ENCODE measurements at regions not wholly inside any gene's neighbourhood (a gene's known extent, or its start where the extent isn't known, plus 50 kb on each side); places are given as distances from the start of the nearest gene placed in this dataset.
A peak's percentile ranks its signal among the peaks of the same experiment; 100 is the strongest.

- Histone ChIP-seq H3K27me3 (ENCODE audit: insufficient read depth, low read length) (no peaks in the 10 kb centered on the region), H3K4me1 (ENCODE audit: insufficient read depth, low read length) (peaks cover 2% of the 10 kb centered on the region), H3K36me3 (ENCODE audit: insufficient read depth, low read length) (no peaks in the 10 kb centered on the region), H3K4me3 (ENCODE audit: low read length) (no peak overlapping the region), H3K9me3 (ENCODE audit: low read length) (no peaks in the 10 kb centered on the region), H2AFZ (ENCODE audit: low read depth, low read length) (no peak overlapping the region)
Observed at GRCh38 chr17:77317091-77317750, 176.5 kb downstream of the SEC14L1 start.

- peaks cover 6% of the 10 kb centered on the region for H3K4me1 ChIP-seq (ENCODE audit: insufficient read depth, low read length)
- H3K9me3 ChIP-seq (ENCODE audit: low read length) = no peaks in the 10 kb centered on the region
- no peak overlapping the region for H2AFZ ChIP-seq (ENCODE audit: low read depth, low read length)
- H3K27me3 ChIP-seq (ENCODE audit: insufficient read depth, low read length) = no peaks in the 10 kb centered on the region
- H3K4me3 ChIP-seq (ENCODE audit: low read length) = no peak overlapping the region
- no peaks in the 10 kb centered on the region for H3K36me3 ChIP-seq (ENCODE audit: insufficient read depth, low read length)
Observed at GRCh38 chr17:77318021-77318420, 177.3 kb downstream of the SEC14L1 start.

- Histone ChIP-seq H3K4me1 (ENCODE audit: insufficient read depth, low read length) (peaks cover 8% of the 10 kb centered on the region), H2AFZ (ENCODE audit: low read depth, low read length) (no peak overlapping the region), H3K36me3 (ENCODE audit: insufficient read depth, low read length) (no peaks in the 10 kb centered on the region), H3K4me3 (ENCODE audit: low read length) (no peak overlapping the region), H3K27me3 (ENCODE audit: insufficient read depth, low read length) (no peaks in the 10 kb centered on the region), H3K9me3 (ENCODE audit: low read length) (no peaks in the 10 kb centered on the region)
Observed at GRCh38 chr17:77318491-77319210, 177.9 kb downstream of the SEC14L1 start.

DNA sequence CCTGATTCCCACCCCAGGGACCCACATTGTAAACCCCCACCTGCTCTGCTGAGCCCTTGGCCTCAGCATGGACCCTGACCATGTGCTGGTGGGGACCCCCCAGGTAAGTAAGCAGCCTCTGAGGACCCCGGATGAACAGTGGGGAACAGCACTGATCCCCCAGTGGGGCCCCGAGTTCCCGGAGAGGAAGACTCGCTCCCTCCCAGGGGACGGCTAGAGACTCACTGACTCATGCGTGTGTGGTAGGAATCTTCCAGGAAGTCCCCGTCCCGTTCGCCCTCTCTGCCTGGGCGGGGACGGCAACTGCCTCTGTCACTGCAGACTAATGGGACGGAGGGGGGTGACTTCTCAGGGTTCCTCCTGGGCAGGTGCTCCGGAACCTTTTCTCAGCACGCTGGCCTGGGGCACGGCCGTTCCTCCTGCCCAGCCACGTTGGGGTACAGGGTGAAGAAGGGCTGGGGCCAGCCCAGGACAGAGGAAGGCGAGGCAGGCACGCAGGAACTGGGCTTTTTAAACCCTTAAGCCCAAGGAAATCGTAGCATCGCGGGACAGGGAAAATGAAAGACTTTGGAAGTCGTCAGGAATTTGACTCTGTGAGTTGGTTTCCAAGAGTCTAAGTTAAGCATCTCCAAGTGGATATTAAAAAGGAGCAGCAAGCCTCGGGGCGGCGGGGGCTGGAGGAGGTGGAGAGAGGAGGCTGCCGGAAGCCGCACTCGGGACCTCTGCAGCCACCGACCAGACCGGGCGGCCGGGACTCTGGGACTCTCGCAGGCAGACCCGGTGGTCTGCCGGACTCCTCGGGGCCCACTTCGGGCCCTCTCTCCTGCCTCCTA lies 178.7 kb downstream of the SEC14L1 start:
- H3K9me3 ChIP-seq (ENCODE audit: low read length) = no peaks in the 10 kb centered on the region
- no peak overlapping the region for H3K4me3 ChIP-seq (ENCODE audit: low read length)
- no peaks in the 10 kb centered on the region for H3K36me3 ChIP-seq (ENCODE audit: insufficient read depth, low read length)
- H2AFZ ChIP-seq (ENCODE audit: low read depth, low read length) = no peak overlapping the region
- no peaks in the 10 kb centered on the region for H3K27me3 ChIP-seq (ENCODE audit: insufficient read depth, low read length)
- peaks cover 8% of the 10 kb centered on the region for H3K4me1 ChIP-seq (ENCODE audit: insufficient read depth, low read length)

DNA sequence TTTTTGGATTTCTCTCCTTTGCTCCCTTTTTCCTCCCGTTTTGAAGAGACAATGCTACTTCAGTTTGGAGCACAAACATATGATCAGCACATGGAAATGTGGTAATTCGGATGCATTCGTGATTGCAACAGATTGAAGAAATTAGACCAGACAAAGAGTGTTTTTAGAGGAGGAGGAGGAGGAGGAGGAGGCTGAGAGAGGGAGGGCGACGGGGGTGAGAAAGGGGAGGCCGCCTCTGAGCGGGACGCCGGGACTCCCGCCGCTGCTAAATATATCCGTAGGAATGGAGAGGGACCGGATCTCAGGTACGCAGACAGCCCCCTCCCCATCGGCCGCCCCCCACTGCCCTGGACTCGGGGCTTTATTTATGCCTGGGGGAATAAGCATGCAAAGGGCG lies 179.3 kb downstream of the SEC14L1 start:
- Histone ChIP-seq H3K4me3 (ENCODE audit: low read length) (no peak overlapping the region), H3K9me3 (ENCODE audit: low read length) (no peaks in the 10 kb centered on the region), H3K27me3 (ENCODE audit: insufficient read depth, low read length) (no peaks in the 10 kb centered on the region), H3K4me1 (ENCODE audit: insufficient read depth, low read length) (peaks cover 8% of the 10 kb centered on the region), H2AFZ (ENCODE audit: low read depth, low read length) (no peak overlapping the region), H3K36me3 (ENCODE audit: insufficient read depth, low read length) (no peaks in the 10 kb centered on the region)

DNA sequence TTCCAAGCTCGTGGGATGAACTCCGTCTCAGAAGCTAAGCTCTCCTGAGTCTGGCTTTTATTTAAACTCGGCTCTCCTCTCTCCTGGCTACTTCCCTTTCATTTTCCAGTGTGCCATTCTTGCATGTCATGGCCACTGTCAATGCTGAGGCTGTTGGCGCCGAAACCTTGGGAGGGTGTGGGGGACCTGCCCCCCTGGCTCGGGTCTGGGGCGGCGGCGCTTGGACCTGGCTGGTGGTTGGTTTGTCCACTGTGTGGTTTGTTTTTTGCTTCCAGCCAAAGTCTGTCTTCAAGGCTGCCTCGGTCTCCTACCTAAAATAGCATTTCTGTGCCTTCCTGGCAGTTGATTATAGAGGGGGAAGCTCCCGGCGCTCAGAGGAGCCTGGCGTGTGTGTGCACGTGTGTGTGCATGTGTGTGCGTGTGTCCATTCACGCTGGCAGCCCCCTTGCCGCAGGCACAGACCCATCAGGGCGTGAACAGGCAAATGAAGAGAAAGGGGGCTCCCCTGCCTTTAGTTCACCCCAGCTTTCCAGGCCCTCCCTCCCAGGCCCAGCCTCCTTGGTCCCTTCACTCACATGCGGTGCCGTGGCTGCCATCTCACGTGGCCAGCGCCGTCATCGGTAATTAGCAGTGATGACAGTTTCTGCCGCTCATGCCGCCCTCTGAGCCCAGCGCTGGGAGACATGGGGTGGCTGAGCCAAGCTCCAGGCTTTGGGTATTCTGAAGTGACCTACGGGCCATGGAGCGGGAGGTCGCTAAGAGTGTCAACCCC lies 179.9 kb downstream of the SEC14L1 start:
- no peak overlapping the region for H2AFZ ChIP-seq (ENCODE audit: low read depth, low read length)
- H3K4me3 ChIP-seq (ENCODE audit: low read length) = no peak overlapping the region
- peaks cover 8% of the 10 kb centered on the region for H3K4me1 ChIP-seq (ENCODE audit: insufficient read depth, low read length)
- no peaks in the 10 kb centered on the region for H3K27me3 ChIP-seq (ENCODE audit: insufficient read depth, low read length)
- H3K9me3 ChIP-seq (ENCODE audit: low read length) = no peaks in the 10 kb centered on the region
- no peaks in the 10 kb centered on the region for H3K36me3 ChIP-seq (ENCODE audit: insufficient read depth, low read length)

DNA sequence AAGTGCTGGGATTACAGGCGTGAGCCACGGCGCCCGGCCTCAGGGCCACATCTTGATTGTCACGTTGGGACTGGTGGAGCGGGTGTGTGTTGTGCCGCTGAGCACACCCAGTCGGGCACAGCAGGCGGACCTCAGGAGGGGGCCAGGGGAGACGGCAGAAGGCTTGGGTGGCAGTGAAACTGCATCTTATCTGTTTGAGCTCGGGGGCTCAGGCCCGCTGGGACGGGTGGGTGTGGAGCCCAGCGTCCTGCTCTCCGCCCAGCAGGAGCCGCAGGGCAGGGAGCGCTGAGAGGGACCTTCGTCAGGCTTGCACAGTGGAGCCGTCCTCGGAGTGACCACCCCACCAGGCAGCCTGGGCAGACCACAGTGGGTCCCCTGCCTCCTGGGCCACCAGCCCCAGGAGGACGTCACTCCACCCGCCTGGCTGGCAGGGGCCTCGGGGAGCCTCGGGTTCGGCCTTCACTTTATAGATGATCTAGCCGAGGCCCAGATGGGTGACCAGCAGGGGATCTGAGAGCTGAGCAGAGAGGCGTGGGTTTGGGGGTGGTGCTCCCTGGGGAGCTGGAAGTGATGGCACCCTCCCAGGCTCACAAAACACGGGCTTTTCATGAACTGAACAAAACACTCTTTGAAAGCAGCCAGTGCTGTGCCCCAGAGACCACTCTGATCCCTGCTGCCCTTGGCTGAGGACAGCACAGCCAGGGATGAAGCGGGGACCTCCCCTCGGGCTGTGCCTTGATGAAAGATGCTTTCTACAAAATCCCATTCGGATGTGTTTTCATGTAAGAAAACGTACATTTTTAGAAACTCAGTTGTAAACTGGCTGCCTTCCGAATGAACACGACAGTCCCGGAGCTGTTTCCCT lies 181.1 kb downstream of the SEC14L1 start:
- Histone ChIP-seq H2AFZ (ENCODE audit: low read depth, low read length) (no peak overlapping the region), H3K4me3 (ENCODE audit: low read length) (no peak overlapping the region), H3K9me3 (ENCODE audit: low read length) (no peaks in the 10 kb centered on the region), H3K36me3 (ENCODE audit: insufficient read depth, low read length) (no peaks in the 10 kb centered on the region), H3K4me1 (ENCODE audit: insufficient read depth, low read length) (peaks cover 8% of the 10 kb centered on the region), H3K27me3 (ENCODE audit: insufficient read depth, low read length) (no peaks in the 10 kb centered on the region)

DNA sequence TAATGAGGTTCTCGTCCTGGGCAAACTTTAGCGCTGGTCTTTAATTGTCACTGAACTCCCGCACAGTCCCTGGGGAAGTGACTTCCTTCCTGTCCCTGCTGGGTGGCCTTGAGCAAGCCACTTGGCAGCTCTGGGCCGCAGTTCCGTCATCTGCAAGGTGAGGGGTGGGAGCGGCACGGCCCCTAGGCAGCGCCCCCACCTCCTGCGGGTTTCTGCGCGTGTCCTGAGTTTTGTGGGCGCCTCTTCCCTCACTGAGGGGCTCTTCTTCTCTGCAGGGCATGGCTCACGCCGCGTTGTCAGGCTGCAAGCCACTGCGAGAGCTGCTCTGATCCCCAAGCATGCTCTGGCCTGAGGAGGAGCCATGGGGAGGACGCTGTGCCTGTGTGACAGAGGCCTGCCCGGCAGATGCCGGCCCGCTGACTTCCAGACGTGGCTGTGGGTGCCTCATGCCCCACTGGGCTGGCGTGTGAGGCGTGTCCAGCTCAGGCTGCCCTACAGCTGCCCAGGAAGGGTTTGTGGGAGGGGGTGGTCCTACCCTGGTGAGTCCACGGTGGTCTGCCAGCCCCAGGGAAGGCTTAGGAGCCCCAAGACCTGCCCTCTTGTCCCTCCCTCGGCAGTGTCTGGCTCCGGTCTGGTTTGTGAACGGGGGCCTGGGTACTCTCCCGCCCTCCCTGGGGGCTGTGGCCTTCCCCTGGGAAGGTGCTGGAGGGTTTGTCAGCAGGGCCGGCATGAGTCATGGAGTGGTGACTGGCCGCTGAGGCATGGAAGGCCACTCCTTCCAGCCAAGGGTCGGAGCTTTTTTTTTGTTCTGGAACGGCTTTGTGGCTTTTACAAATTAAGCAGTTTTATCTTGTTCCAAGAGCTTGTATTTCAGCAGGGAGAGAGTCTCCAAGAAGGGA lies 182.0 kb downstream of the SEC14L1 start:
- no peak overlapping the region for H3K4me3 ChIP-seq (ENCODE audit: low read length)

GRCh38 chr17:77323413-77324171 lies 182.8 kb downstream of the SEC14L1 start:
- H3K4me1 ChIP-seq (ENCODE audit: insufficient read depth, low read length) = peaks cover 8% of the 10 kb centered on the region
- H3K9me3 ChIP-seq (ENCODE audit: low read length) = no peaks in the 10 kb centered on the region
- no peaks in the 10 kb centered on the region for H3K27me3 ChIP-seq (ENCODE audit: insufficient read depth, low read length)
- peak overlapping the region; percentile 49 for H2AFZ ChIP-seq (ENCODE audit: low read depth, low read length)
- H3K4me3 ChIP-seq (ENCODE audit: low read length) = no peak overlapping the region
- no peaks in the 10 kb centered on the region for H3K36me3 ChIP-seq (ENCODE audit: insufficient read depth, low read length)

More for the DNA sequence above, 182.0 kb downstream of the SEC14L1 start:
- Histone ChIP-seq H3K9me3 (ENCODE audit: low read length) (no peaks in the 10 kb centered on the region), H3K36me3 (ENCODE audit: insufficient read depth, low read length) (no peaks in the 10 kb centered on the region), H3K4me1 (ENCODE audit: insufficient read depth, low read length) (peaks cover 8% of the 10 kb centered on the region), H3K27me3 (ENCODE audit: insufficient read depth, low read length) (no peaks in the 10 kb centered on the region), H2AFZ (ENCODE audit: low read depth, low read length) (peak overlapping the region; percentile 49)

- Histone ChIP-seq H3K36me3 (ENCODE audit: insufficient read depth, low read length) (no peaks in the 10 kb centered on the region), H3K9me3 (ENCODE audit: low read length) (no peaks in the 10 kb centered on the region), H3K4me3 (ENCODE audit: low read length) (no peak overlapping the region), H3K4me1 (ENCODE audit: insufficient read depth, low read length) (peaks cover 8% of the 10 kb centered on the region), H3K27me3 (ENCODE audit: insufficient read depth, low read length) (peaks cover under 1% of the 10 kb centered on the region), H2AFZ (ENCODE audit: low read depth, low read length) (no peak overlapping the region)
Observed at GRCh38 chr17:77324227-77324626, 183.5 kb downstream of the SEC14L1 start.

- no peak overlapping the region for H2AFZ ChIP-seq (ENCODE audit: low read depth, low read length)
- H3K4me1 ChIP-seq (ENCODE audit: insufficient read depth, low read length) = peaks cover 8% of the 10 kb centered on the region
- peaks cover 7% of the 10 kb centered on the region for H3K27me3 ChIP-seq (ENCODE audit: insufficient read depth, low read length)
- H3K9me3 ChIP-seq (ENCODE audit: low read length) = no peaks in the 10 kb centered on the region
- H3K36me3 ChIP-seq (ENCODE audit: insufficient read depth, low read length) = no peaks in the 10 kb centered on the region
- no peak overlapping the region for H3K4me3 ChIP-seq (ENCODE audit: low read length)
Observed at GRCh38 chr17:77325577-77326075, 184.9 kb downstream of the SEC14L1 start.

All from neuron (in vitro differentiated cells).